PC-3 (cell line): ENCODE measurements at regions not wholly inside any gene's neighbourhood (a gene's known extent, or its start where the extent isn't known, plus 50 kb on each side); places are given as distances from the start of the nearest gene placed in this dataset.

ENCODE experiments used
- EZH2 ChIP-seq: fragments of 300-600 bp; sonication (generic); IDR thresholded peaks from one replicate; pipeline ENCODE4 v1.6.1; 2017; ENCODE audit warnings: antibody characterized with exemption, mild to moderate bottlenecking, low read length; ENCODE audit not compliant: unreplicated experiment
- TF ChIP-seq, protein P1 (sequence below): fragments of 300-600 bp; sonication (generic); conservative IDR thresholded peaks from 2 replicates; pipeline ENCODE4 v1.5.1; 2017; ENCODE audit warnings: antibody characterized with exemption, low read depth, mild to moderate bottlenecking, low read length

- TF ChIP-seq, protein P1, sequence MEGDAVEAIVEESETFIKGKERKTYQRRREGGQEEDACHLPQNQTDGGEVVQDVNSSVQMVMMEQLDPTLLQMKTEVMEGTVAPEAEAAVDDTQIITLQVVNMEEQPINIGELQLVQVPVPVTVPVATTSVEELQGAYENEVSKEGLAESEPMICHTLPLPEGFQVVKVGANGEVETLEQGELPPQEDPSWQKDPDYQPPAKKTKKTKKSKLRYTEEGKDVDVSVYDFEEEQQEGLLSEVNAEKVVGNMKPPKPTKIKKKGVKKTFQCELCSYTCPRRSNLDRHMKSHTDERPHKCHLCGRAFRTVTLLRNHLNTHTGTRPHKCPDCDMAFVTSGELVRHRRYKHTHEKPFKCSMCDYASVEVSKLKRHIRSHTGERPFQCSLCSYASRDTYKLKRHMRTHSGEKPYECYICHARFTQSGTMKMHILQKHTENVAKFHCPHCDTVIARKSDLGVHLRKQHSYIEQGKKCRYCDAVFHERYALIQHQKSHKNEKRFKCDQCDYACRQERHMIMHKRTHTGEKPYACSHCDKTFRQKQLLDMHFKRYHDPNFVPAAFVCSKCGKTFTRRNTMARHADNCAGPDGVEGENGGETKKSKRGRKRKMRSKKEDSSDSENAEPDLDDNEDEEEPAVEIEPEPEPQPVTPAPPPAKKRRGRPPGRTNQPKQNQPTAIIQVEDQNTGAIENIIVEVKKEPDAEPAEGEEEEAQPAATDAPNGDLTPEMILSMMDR, result no peak
- TF ChIP-seq EZH2, result no peak
Measured at GRCh38 chr19:31430381-31430780, 81.1 kb upstream of the TSHZ3 start.
